ENCODE measurements at regions not wholly inside any gene's neighbourhood (a gene's known extent, or its start where the extent isn't known, plus 50 kb on each side); places are given as distances from the start of the nearest gene placed in this dataset.
"Not testable (repeated sequence)": the region's sequence is repeated elsewhere in the genome, so short reads cannot be mapped to it uniquely, and the experiment has no call there.

GRCh38 chr2:230627806-230628724 is 84.6 kb upstream of the CAB39 start:
- no peaks in the 10 kb centered on the region for H3K4me1 Mint-ChIP-seq
- H3K36me3 Mint-ChIP-seq, result no peaks in the 10 kb centered on the region
- Histone ChIP-seq H3K9me3 (ENCODE audit: control insufficient read depth, insufficient read depth, low read length) (no peaks in the 10 kb centered on the region), H3K27me3 (ENCODE audit: control insufficient read depth, insufficient read depth, low read length) (no peaks in the 10 kb centered on the region), H3K27ac (ENCODE audit: low read length) (no peak overlapping the region), H3K4me3 (ENCODE audit: low read length) (no peak overlapping the region), H3K36me3 (ENCODE audit: control insufficient read depth, insufficient read depth, low read length) (no peaks in the 10 kb centered on the region), H3K4me1 (ENCODE audit: control insufficient read depth, insufficient read depth, low read length) (no peaks in the 10 kb centered on the region)
- intact Hi-C loops (cut with micrococcal nuclease), result no loop called here
- H3K4me3 Mint-ChIP-seq, result no peak overlapping the region
- WGBS (ENCODE audit: insufficient coverage), result 87% methylated on average over 16 of the region's 16 CpGs
- no peak for TF ChIP-seq CTCF (IDR thresholded peaks at IDR 0.05)
- H3K27ac Mint-ChIP-seq, result no peak overlapping the region
- H3K27me3 Mint-ChIP-seq (ENCODE audit: low read depth in 2 of 2), result no peaks in the 10 kb centered on the region
- ATAC-seq, result no peak
- no peaks in the 10 kb centered on the region for H3K9me3 Mint-ChIP-seq
- DNase-seq, result peak in 1 of 2 donors; percentile 21

GRCh38 chr2:230631470-230631869 is 81.2 kb upstream of the CAB39 start:
- Histone ChIP-seq H3K36me3 (ENCODE audit: control insufficient read depth, insufficient read depth, low read length) (no peaks in the 10 kb centered on the region), H3K4me3 (ENCODE audit: low read length) (no peak overlapping the region), H3K9me3 (ENCODE audit: control insufficient read depth, insufficient read depth, low read length) (no peaks in the 10 kb centered on the region), H3K4me1 (ENCODE audit: control insufficient read depth, insufficient read depth, low read length) (peaks cover 4% of the 10 kb centered on the region), H3K27ac (ENCODE audit: low read length) (no peak overlapping the region), H3K27me3 (ENCODE audit: control insufficient read depth, insufficient read depth, low read length) (no peaks in the 10 kb centered on the region)
- Mint-ChIP-seq H3K4me3 (no peak overlapping the region), H3K27me3 (ENCODE audit: low read depth in 2 of 2) (no peaks in the 10 kb centered on the region), H3K27ac (no peak overlapping the region), H3K36me3 (no peaks in the 10 kb centered on the region), H3K9me3 (no peaks in the 10 kb centered on the region), H3K4me1 (no peaks in the 10 kb centered on the region)
- no peak for ATAC-seq
- TF ChIP-seq CTCF (IDR thresholded peaks at IDR 0.05), result no peak
- WGBS (ENCODE audit: insufficient coverage), result 92% methylated on average over 2 of the region's 4 CpGs
- intact Hi-C loops (cut with micrococcal nuclease), result no loop called here
- DNase-seq, result no peak

GRCh38 chr2:230634146-230634545 is 78.5 kb upstream of the CAB39 start:
- no peak overlapping the region for H3K4me3 ChIP-seq (ENCODE audit: low read length)
- no peak overlapping the region for H3K27ac ChIP-seq (ENCODE audit: low read length)
- H3K36me3 Mint-ChIP-seq, result no peaks in the 10 kb centered on the region
- no peak overlapping the region for H3K27ac Mint-ChIP-seq
- no peaks in the 10 kb centered on the region for H3K27me3 ChIP-seq (ENCODE audit: control insufficient read depth, insufficient read depth, low read length)
- no peaks in the 10 kb centered on the region for H3K9me3 Mint-ChIP-seq
- H3K4me1 Mint-ChIP-seq, result peaks cover 0 to 5% of the 10 kb centered on the region in 2 donors
- DNase-seq (no peak), ATAC-seq (no peak)
- no peak for TF ChIP-seq CTCF (IDR thresholded peaks at IDR 0.05)
- H3K4me3 Mint-ChIP-seq, result no peak overlapping the region
- H3K36me3 ChIP-seq (ENCODE audit: control insufficient read depth, insufficient read depth, low read length), result no peaks in the 10 kb centered on the region
- intact Hi-C loops (cut with micrococcal nuclease), result no loop called here
- no peaks in the 10 kb centered on the region for H3K9me3 ChIP-seq (ENCODE audit: control insufficient read depth, insufficient read depth, low read length)
- H3K4me1 ChIP-seq (ENCODE audit: control insufficient read depth, insufficient read depth, low read length), result peaks cover 6% of the 10 kb centered on the region
- no CpG with 5 or more reads among the region's 1 CpG for WGBS (ENCODE audit: insufficient coverage)
- no peaks in the 10 kb centered on the region for H3K27me3 Mint-ChIP-seq (ENCODE audit: low read depth in 2 of 2)

- H3K36me3 ChIP-seq (ENCODE audit: control insufficient read depth, insufficient read depth, low read length); H3K27ac ChIP-seq (ENCODE audit: low read length); H3K27me3 ChIP-seq (ENCODE audit: control insufficient read depth, insufficient read depth, low read length); DNase-seq; H3K27ac Mint-ChIP-seq; H3K9me3 Mint-ChIP-seq; ATAC-seq; H3K9me3 ChIP-seq (ENCODE audit: control insufficient read depth, insufficient read depth, low read length); H3K4me3 ChIP-seq (ENCODE audit: low read length); H3K4me1 ChIP-seq (ENCODE audit: control insufficient read depth, insufficient read depth, low read length); H3K27me3 Mint-ChIP-seq (ENCODE audit: low read depth in 2 of 2); H3K36me3 Mint-ChIP-seq; H3K4me1 Mint-ChIP-seq; intact Hi-C loops (cut with micrococcal nuclease); H3K4me3 Mint-ChIP-seq: not testable (repeated sequence)
- 96% methylated on average over 5 of the region's 5 CpGs for WGBS (ENCODE audit: insufficient coverage)
These were observed 77.8 kb upstream of the CAB39 start for GRCh38 chr2:230634721-230635313.
